Endothelial cell (in vitro differentiated cells): ENCODE measurements at regions not wholly inside any gene's neighbourhood (a gene's known extent, or its start where the extent isn't known, plus 50 kb on each side); places are given as distances from the start of the nearest gene placed in this dataset.

Experiments used
- DNase-seq: peaks from one replicate; pipeline ENCODE4 v3.0.0; 2021; ENCODE audit warnings: low spot score
- H3K27ac Mint-ChIP-seq: one replicate; pipeline ENCODE4 v1.8.0; 2021; ENCODE audit warnings: mixed read lengths, inconsistent platforms; ENCODE audit not compliant: unreplicated experiment
- H3K27me3 Mint-ChIP-seq: one replicate; pipeline ENCODE4 v1.8.0; 2021; ENCODE audit warnings: mild to moderate bottlenecking, moderate library complexity, mixed read lengths, inconsistent platforms; ENCODE audit not compliant: unreplicated experiment
- H3K36me3 Mint-ChIP-seq: one replicate; pipeline ENCODE4 v1.8.0; 2021; ENCODE audit warnings: mild to moderate bottlenecking, low read depth, mixed read lengths, inconsistent platforms; ENCODE audit not compliant: unreplicated experiment
- H3K4me1 Mint-ChIP-seq: one replicate; pipeline ENCODE4 v1.8.0; 2021; ENCODE audit warnings: mild to moderate bottlenecking, mixed read lengths, inconsistent platforms; ENCODE audit not compliant: unreplicated experiment
- H3K4me3 Mint-ChIP-seq: one replicate; pipeline ENCODE4 v1.8.0; 2021; ENCODE audit warnings: mild to moderate bottlenecking, mixed read lengths, inconsistent platforms; ENCODE audit not compliant: unreplicated experiment
- H3K9me3 Mint-ChIP-seq: one replicate; pipeline ENCODE4 v1.8.0; 2021; ENCODE audit warnings: mixed read lengths, inconsistent platforms; ENCODE audit not compliant: unreplicated experiment
- CTCF ChIP-seq: fragments of 200-600 bp; sonication (generic); IDR thresholded peaks from one replicate; pipeline ENCODE4 v1.5.0; 2021; ENCODE audit warnings: antibody characterized with exemption; ENCODE audit not compliant: unreplicated experiment

DNA sequence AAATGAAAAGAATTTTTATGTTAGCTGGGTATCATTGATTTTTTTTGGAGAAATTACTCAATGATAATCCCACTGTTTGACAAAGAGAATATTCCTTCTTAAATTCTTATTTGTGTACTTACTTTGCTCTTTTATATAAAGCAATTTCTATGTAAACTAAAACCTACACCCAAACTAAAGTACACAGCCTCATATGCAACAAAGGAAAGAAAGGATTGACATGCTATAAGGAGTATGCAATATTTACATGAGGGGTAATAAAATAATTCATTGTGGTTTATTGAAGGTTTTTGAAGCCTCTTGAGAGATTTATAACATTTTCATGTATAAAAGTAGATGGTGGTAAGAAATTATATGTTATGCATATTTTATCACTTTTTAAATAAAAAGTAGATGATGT is 368.5 kb downstream of the CDH7 start:
- no peak overlapping the region for H3K4me3 Mint-ChIP-seq
- H3K9me3 Mint-ChIP-seq = no peaks in the 10 kb centered on the region
- no peak for DNase-seq
- H3K36me3 Mint-ChIP-seq = no peaks in the 10 kb centered on the region
- H3K27ac Mint-ChIP-seq = no peak overlapping the region
- no peak for TF ChIP-seq CTCF
- no peaks in the 10 kb centered on the region for H3K27me3 Mint-ChIP-seq
- H3K4me1 Mint-ChIP-seq = no peaks in the 10 kb centered on the region

DNA sequence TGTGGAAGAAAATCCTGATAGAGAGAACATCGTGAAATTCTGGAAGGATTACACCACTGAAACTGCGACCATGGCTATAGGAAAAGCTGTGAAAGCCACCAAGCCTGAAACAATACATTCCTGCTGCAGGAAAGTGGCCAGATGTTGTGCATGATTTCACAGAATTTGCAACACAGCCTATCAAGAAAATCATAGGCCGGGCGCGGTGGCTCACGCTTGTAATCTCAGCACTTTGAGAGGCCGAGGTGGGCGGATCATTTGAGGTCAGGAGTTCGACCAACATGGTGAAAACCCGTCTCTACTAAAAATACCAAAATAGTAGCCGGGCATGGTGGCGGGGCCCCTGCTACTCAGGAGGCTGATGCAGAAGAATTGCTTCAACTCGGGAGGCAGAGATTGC is 360.2 kb downstream of the CDH7 start:
- no peak overlapping the region for H3K4me3 Mint-ChIP-seq
- no peaks in the 10 kb centered on the region for H3K27me3 Mint-ChIP-seq
- H3K9me3 Mint-ChIP-seq = no peaks in the 10 kb centered on the region
- H3K36me3 Mint-ChIP-seq = no peaks in the 10 kb centered on the region
- H3K27ac Mint-ChIP-seq = no peak overlapping the region
- no peak for DNase-seq
- no peaks in the 10 kb centered on the region for H3K4me1 Mint-ChIP-seq
- TF ChIP-seq CTCF = no peak

DNA sequence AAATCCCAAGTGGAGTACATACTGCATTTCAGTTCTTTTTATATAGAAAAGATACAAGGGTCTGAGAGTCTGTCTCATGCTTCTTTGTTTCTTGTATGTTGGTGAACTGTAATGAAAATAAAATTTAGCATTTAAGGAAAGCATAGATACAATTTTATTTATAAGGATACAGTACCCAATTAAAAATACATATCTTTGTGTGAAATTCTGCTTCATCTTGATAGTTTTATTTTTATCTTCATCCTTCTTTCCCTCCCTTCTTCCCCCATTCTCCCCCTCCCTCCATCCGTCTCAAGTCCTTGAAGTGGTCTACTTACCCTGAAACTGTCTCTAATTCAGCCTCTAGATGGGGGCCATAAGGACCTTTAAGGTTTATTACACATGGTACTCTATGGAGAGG is 359.8 kb downstream of the CDH7 start:
- Mint-ChIP-seq H3K36me3 (no peaks in the 10 kb centered on the region), H3K27ac (no peak overlapping the region), H3K9me3 (no peaks in the 10 kb centered on the region), H3K27me3 (no peaks in the 10 kb centered on the region), H3K4me3 (no peak overlapping the region), H3K4me1 (no peaks in the 10 kb centered on the region)
- TF ChIP-seq CTCF = no peak
- no peak for DNase-seq

DNA sequence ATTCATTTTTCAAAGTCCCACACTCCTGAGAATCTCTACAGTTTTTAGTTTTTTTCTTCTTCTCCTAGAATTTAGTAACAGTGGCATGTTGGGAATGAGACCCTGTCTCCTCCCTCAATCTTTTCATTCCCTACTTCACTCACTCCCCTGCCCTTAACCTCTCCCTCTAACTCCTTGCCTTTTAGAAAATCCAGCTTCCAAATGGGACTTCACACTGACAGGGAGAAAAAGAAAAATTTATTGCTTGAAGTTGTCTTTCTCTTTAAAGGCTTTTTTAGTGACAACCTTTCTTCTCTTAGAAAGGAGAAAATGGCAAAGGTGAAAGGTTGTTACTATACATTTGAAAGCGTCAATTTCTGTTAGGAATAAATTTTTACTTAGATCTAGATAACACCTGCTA is 359.2 kb downstream of the CDH7 start:
- no peaks in the 10 kb centered on the region for H3K27me3 Mint-ChIP-seq
- H3K4me1 Mint-ChIP-seq = no peaks in the 10 kb centered on the region
- H3K36me3 Mint-ChIP-seq = no peaks in the 10 kb centered on the region
- TF ChIP-seq CTCF = no peak
- no peak overlapping the region for H3K27ac Mint-ChIP-seq
- DNase-seq = no peak
- no peaks in the 10 kb centered on the region for H3K9me3 Mint-ChIP-seq
- H3K4me3 Mint-ChIP-seq = no peak overlapping the region

DNA sequence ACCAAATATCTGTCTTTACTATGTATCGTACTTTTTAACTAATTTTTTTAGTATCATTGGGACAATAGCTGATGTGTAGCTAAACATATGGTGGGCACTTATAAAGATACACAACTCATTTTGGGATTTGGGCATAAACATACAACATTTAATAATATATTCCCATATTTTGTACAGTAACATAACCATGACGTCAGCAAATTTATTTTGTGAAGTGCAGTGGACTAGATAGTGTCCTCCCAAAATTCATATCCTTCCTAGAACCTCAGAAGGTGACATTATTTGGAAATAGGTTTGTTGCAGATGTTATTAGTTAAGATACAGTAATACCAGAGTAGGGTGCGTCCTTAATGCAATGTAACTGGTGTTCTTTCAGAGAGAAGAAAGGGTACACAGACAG is 356.7 kb downstream of the CDH7 start:
- no peak overlapping the region for H3K4me3 Mint-ChIP-seq
- H3K27ac Mint-ChIP-seq = no peak overlapping the region
- no peaks in the 10 kb centered on the region for H3K27me3 Mint-ChIP-seq
- no peaks in the 10 kb centered on the region for H3K9me3 Mint-ChIP-seq
- H3K4me1 Mint-ChIP-seq = no peaks in the 10 kb centered on the region
- DNase-seq = no peak
- TF ChIP-seq CTCF = no peak
- no peaks in the 10 kb centered on the region for H3K36me3 Mint-ChIP-seq
